ENCODE measurements at regions not wholly inside any gene's neighbourhood (a gene's known extent, or its start where the extent isn't known, plus 50 kb on each side); places are given as distances from the start of the nearest gene placed in this dataset.
A peak's percentile ranks its signal among the peaks of the same experiment; 100 is the strongest.
"Not testable (repeated sequence)": the region's sequence is repeated elsewhere in the genome, so short reads cannot be mapped to it uniquely, and the experiment has no call there.

- not testable (repeated sequence) for DNase-seq (ENCODE audit: low read depth)
Observed at GRCh38 chr15:92804610-92804936, 95.6 kb upstream of the CHD2 start.

GRCh38 chr15:92805080-92805690 is 94.9 kb upstream of the CHD2 start:
- DNase-seq (ENCODE audit: low read depth) = no peak

GRCh38 chr15:92806171-92806570 is 94.0 kb upstream of the CHD2 start:
- not testable (repeated sequence) for DNase-seq (ENCODE audit: low read depth)

- DNase-seq (ENCODE audit: low read depth) = no peak
Observed at GRCh38 chr15:92806763-92807162, 93.4 kb upstream of the CHD2 start.

- DNase-seq (ENCODE audit: low read depth) = no peak
Observed at GRCh38 chr15:92807971-92808571, 92.1 kb upstream of the CHD2 start.

GRCh38 chr15:92808598-92809063 is 91.5 kb upstream of the CHD2 start:
- DNase-seq (ENCODE audit: low read depth) = no peak

- peak; percentile 97 for DNase-seq (ENCODE audit: low read depth)
Observed at GRCh38 chr15:92809064-92809879, 90.9 kb upstream of the CHD2 start.

GRCh38 chr15:92809880-92810361 is 90.2 kb upstream of the CHD2 start:
- DNase-seq (ENCODE audit: low read depth) = no peak

GRCh38 chr15:92810418-92811138 is 89.5 kb upstream of the CHD2 start:
- no peak for DNase-seq (ENCODE audit: low read depth)

GRCh38 chr15:92811148-92811913 is 88.8 kb upstream of the CHD2 start:
- no peak for DNase-seq (ENCODE audit: low read depth)

- DNase-seq (ENCODE audit: low read depth) = no peak
Observed at GRCh38 chr15:92812271-92812670, 87.9 kb upstream of the CHD2 start.

- no peak for DNase-seq (ENCODE audit: low read depth)
Observed at GRCh38 chr15:92813485-92813884, 86.6 kb upstream of the CHD2 start.

GRCh38 chr15:92817339-92817886 is 82.7 kb upstream of the CHD2 start:
- DNase-seq (ENCODE audit: low read depth) = no peak

- DNase-seq (ENCODE audit: low read depth) = no peak
Observed at GRCh38 chr15:92818651-92819277, 81.4 kb upstream of the CHD2 start.

- DNase-seq (ENCODE audit: low read depth) = no peak
Observed at GRCh38 chr15:92819278-92820235, 80.6 kb upstream of the CHD2 start.

GRCh38 chr15:92820236-92821021 is 79.7 kb upstream of the CHD2 start:
- DNase-seq (ENCODE audit: low read depth) = peak; percentile 76

GRCh38 chr15:92821491-92822116 is 78.5 kb upstream of the CHD2 start:
- DNase-seq (ENCODE audit: low read depth) = no peak

Measured in T-helper 22 cell (primary cell).